ENCODE measurements at regions not wholly inside any gene's neighbourhood (a gene's known extent, or its start where the extent isn't known, plus 50 kb on each side); places are given as distances from the start of the nearest gene placed in this dataset.

- Histone ChIP-seq H3K36me3 (no peaks in the 10 kb centered on the region), H3K4me2 (no peak overlapping the region), H3K4me1 (no peaks in the 10 kb centered on the region), H3K27ac (no peak overlapping the region), H4K20me1 (ENCODE audit: low read depth) (no peaks in the 10 kb centered on the region), H3K79me2 (ENCODE audit: low read depth) (no peaks in the 10 kb centered on the region), H3F3A (ENCODE audit: low read depth) (no peaks in the 10 kb centered on the region), H3K9ac (no peak overlapping the region), H3K4me3 (no peak overlapping the region), H3K9me3 (ENCODE audit: low read depth) (no peaks in the 10 kb centered on the region), H3K27me3 (no peaks in the 10 kb centered on the region), H2AFZ (replicated peaks) (no peak overlapping the region)
- H3K27me3 Mint-ChIP-seq (ENCODE audit: insufficient read depth, low read depth) = peaks cover 9% of the 10 kb centered on the region
- no peak for DNase-seq (ENCODE audit: low spot score)
- peak overlapping the region; percentile 67 for H3K27ac Mint-ChIP-seq
- H3K4me1 Mint-ChIP-seq = no peaks in the 10 kb centered on the region
- TF ChIP-seq EZH2 (IDR thresholded peaks at IDR 0.05) (no peak), EZH2phosphoT487 (IDR thresholded peaks at IDR 0.05) (no peak), CTCF (IDR thresholded peaks at IDR 0.05) (no peak)
- no peak overlapping the region for H3K4me3 Mint-ChIP-seq
- peaks cover 3% of the 10 kb centered on the region for H3K9me3 Mint-ChIP-seq
- no peaks in the 10 kb centered on the region for H3K36me3 Mint-ChIP-seq
Observed at GRCh38 chr21:38611277-38611676, 113.0 kb upstream of the ERG start.

GRCh38 chr21:38613686-38614085, 115.4 kb upstream of the ERG start:
- Mint-ChIP-seq H3K27ac (no peak overlapping the region), H3K36me3 (no peaks in the 10 kb centered on the region), H3K4me1 (no peaks in the 10 kb centered on the region)

GRCh38 chr21:38614558-38614957, 116.3 kb upstream of the ERG start:
- no peaks in the 10 kb centered on the region for H3K4me1 ChIP-seq
- Mint-ChIP-seq H3K27ac (no peak overlapping the region), H3K9me3 (no peaks in the 10 kb centered on the region), H3K4me3 (no peak overlapping the region), H3K4me1 (no peaks in the 10 kb centered on the region), H3K36me3 (no peaks in the 10 kb centered on the region), H3K27me3 (ENCODE audit: insufficient read depth, low read depth) (peaks cover 9% of the 10 kb centered on the region)
- no peaks in the 10 kb centered on the region for H4K20me1 ChIP-seq (ENCODE audit: low read depth)
- H3K36me3 ChIP-seq = no peaks in the 10 kb centered on the region
- no peaks in the 10 kb centered on the region for H3K27me3 ChIP-seq
- no peaks in the 10 kb centered on the region for H3K9me3 ChIP-seq (ENCODE audit: low read depth)
- H3K9ac ChIP-seq = no peak overlapping the region
- DNase-seq (ENCODE audit: low spot score) = no peak
- H3F3A ChIP-seq (ENCODE audit: low read depth) = no peaks in the 10 kb centered on the region
- H3K4me2 ChIP-seq = no peak overlapping the region
- no peak overlapping the region for H3K4me3 ChIP-seq
- H3K79me2 ChIP-seq (ENCODE audit: low read depth) = no peaks in the 10 kb centered on the region
- no peak overlapping the region for H2AFZ ChIP-seq (replicated peaks)
- no peak overlapping the region for H3K27ac ChIP-seq
- no peak for TF ChIP-seq EZH2 (IDR thresholded peaks at IDR 0.05)
- no peak for TF ChIP-seq CTCF (IDR thresholded peaks at IDR 0.05)

More at GRCh38 chr21:38613686-38614085, 115.4 kb upstream of the ERG start:
- Mint-ChIP-seq H3K9me3 (no peaks in the 10 kb centered on the region), H3K27me3 (ENCODE audit: insufficient read depth, low read depth) (peaks cover 9% of the 10 kb centered on the region), H3K4me3 (no peak overlapping the region)
- Histone ChIP-seq H3K4me3 (no peak overlapping the region), H3K27me3 (no peaks in the 10 kb centered on the region), H3K36me3 (no peaks in the 10 kb centered on the region), H3K9me3 (ENCODE audit: low read depth) (no peaks in the 10 kb centered on the region), H3F3A (ENCODE audit: low read depth) (no peaks in the 10 kb centered on the region), H2AFZ (replicated peaks) (no peak overlapping the region), H4K20me1 (ENCODE audit: low read depth) (no peaks in the 10 kb centered on the region), H3K9ac (no peak overlapping the region), H3K4me1 (no peaks in the 10 kb centered on the region), H3K4me2 (no peak overlapping the region), H3K27ac (no peak overlapping the region), H3K79me2 (ENCODE audit: low read depth) (no peaks in the 10 kb centered on the region)
- no peak for TF ChIP-seq CTCF (IDR thresholded peaks at IDR 0.05)
- TF ChIP-seq EZH2phosphoT487 (IDR thresholded peaks at IDR 0.05) = no peak
- no peak for TF ChIP-seq EZH2 (IDR thresholded peaks at IDR 0.05)
- DNase-seq (ENCODE audit: low spot score) = no peak

GRCh38 chr21:38619480-38619879, 121.2 kb upstream of the ERG start:
- no peak overlapping the region for H3K9ac ChIP-seq
- Mint-ChIP-seq H3K27ac (no peak overlapping the region), H3K27me3 (ENCODE audit: insufficient read depth, low read depth) (peaks cover 3% of the 10 kb centered on the region), H3K36me3 (no peaks in the 10 kb centered on the region), H3K4me1 (no peaks in the 10 kb centered on the region), H3K9me3 (no peaks in the 10 kb centered on the region), H3K4me3 (no peak overlapping the region)
- DNase-seq (ENCODE audit: low spot score) = no peak
- H4K20me1 ChIP-seq (ENCODE audit: low read depth) = no peaks in the 10 kb centered on the region
- no peak overlapping the region for H3K27ac ChIP-seq
- no peaks in the 10 kb centered on the region for H3K36me3 ChIP-seq
- H3K9me3 ChIP-seq (ENCODE audit: low read depth) = no peaks in the 10 kb centered on the region
- no peaks in the 10 kb centered on the region for H3F3A ChIP-seq (ENCODE audit: low read depth)
- TF ChIP-seq CTCF (IDR thresholded peaks at IDR 0.05) (no peak), EZH2 (IDR thresholded peaks at IDR 0.05) (no peak), EZH2phosphoT487 (IDR thresholded peaks at IDR 0.05) (no peak)
- no peak overlapping the region for H3K4me3 ChIP-seq
- H2AFZ ChIP-seq (replicated peaks) = no peak overlapping the region
- no peak overlapping the region for H3K4me2 ChIP-seq
- no peaks in the 10 kb centered on the region for H3K4me1 ChIP-seq
- H3K27me3 ChIP-seq = no peaks in the 10 kb centered on the region
- no peaks in the 10 kb centered on the region for H3K79me2 ChIP-seq (ENCODE audit: low read depth)
